WTC11 (cell line): ENCODE measurements at regions not wholly inside any gene's neighbourhood (a gene's known extent, or its start where the extent isn't known, plus 50 kb on each side); places are given as distances from the start of the nearest gene placed in this dataset.

ENCODE experiments used
- ATAC-seq: fragments of 200-7000 bp; cut with Tn5 transposase; 2 replicates; pipeline ENCODE4 v1.10.0; 2021; ENCODE audit warnings: mild to moderate bottlenecking, moderate library complexity
- CTCF ChIA-PET: fragments of 300-600 bp; sonication (Branson Sonifier 250); formaldehyde crosslinking; loops from one replicate; lab custom pipeline; 2021; ENCODE audit warnings: antibody characterized with exemption; lab: Charles Lee
- POLR2A ChIA-PET: fragments of 350-600 bp; sonication (Branson Sonifier 250); formaldehyde crosslinking; loops from one replicate; lab custom pipeline; 2021; ENCODE audit warnings: antibody characterized with exemption; lab: Charles Lee
- DNase-seq: peaks from one replicate; pipeline ENCODE4 v3.0.0; 2021; ENCODE audit warnings: low spot score
- H3K27ac Mint-ChIP-seq: 2 replicates; pipeline ENCODE4 v1.8.0; 2021; ENCODE audit warnings: mixed read lengths
- H3K27me3 Mint-ChIP-seq: 2 replicates; pipeline ENCODE4 v1.8.0; 2021; ENCODE audit warnings: low read depth, mild to moderate bottlenecking, moderate library complexity, mixed read lengths
- H3K36me3 Mint-ChIP-seq: 2 replicates; pipeline ENCODE4 v1.8.0; 2021; ENCODE audit warnings: mixed read lengths
- H3K4me1 Mint-ChIP-seq: 2 replicates; pipeline ENCODE4 v1.8.0; 2022; ENCODE audit warnings: mixed read lengths
- H3K4me3 Mint-ChIP-seq: 2 replicates; pipeline ENCODE4 v1.8.0; 2021; ENCODE audit warnings: mild to moderate bottlenecking, moderate library complexity, mixed read lengths
- H3K9me3 Mint-ChIP-seq: 2 replicates; pipeline ENCODE4 v1.8.0; 2021; ENCODE audit warnings: mixed read lengths
- ATF1 ChIP-seq: sonication (generic); formaldehyde crosslinking; IDR thresholded peaks from 2 replicates; pipeline ENCODE4 v1.8.1; 2023; ENCODE audit warnings: mild to moderate bottlenecking, moderate library complexity, missing genetic modification reagents
- CDX4 ChIP-seq: fragments of 250-450 bp; sonication (Bioruptor Pico); IDR thresholded peaks from 2 replicates; pipeline ENCODE4 v1.9.0; 2021; ENCODE audit warnings: moderate library complexity, mild to moderate bottlenecking, inconsistent platforms, borderline replicate concordance
- CREM ChIP-seq: sonication (generic); formaldehyde crosslinking; IDR thresholded peaks from 2 replicates; pipeline ENCODE4 v1.8.1; 2022; ENCODE audit warnings: mild to moderate bottlenecking, missing genetic modification reagents, moderate library complexity
- FOXJ3 ChIP-seq: sonication (generic); formaldehyde crosslinking; IDR thresholded peaks from 2 replicates; pipeline ENCODE4 v1.9.0; 2021; ENCODE audit warnings: missing genetic modification reagents, mild to moderate bottlenecking, borderline replicate concordance
- FOXK1 ChIP-seq: sonication (generic); formaldehyde crosslinking; IDR thresholded peaks from 2 replicates; pipeline ENCODE4 v1.8.0; 2022; ENCODE audit warnings: mild to moderate bottlenecking, moderate library complexity, missing genetic modification reagents
- GABPB1 ChIP-seq: sonication (generic); formaldehyde crosslinking; IDR thresholded peaks from 2 replicates; pipeline ENCODE4 v1.8.1; 2023; ENCODE audit warnings: mild to moderate bottlenecking, missing genetic modification reagents
- GRHL2 ChIP-seq: fragments of 250-450 bp; sonication (Bioruptor Pico); IDR thresholded peaks from 2 replicates; pipeline ENCODE4 v1.8.0; 2022; ENCODE audit warnings: mild to moderate bottlenecking, moderate library complexity; ENCODE audit not compliant: insufficient replicate concordance, severe bottlenecking
- HMGA2 ChIP-seq: fragments of 250-450 bp; sonication (Bioruptor Pico); IDR thresholded peaks from 2 replicates; pipeline ENCODE4 v1.4.0; 2021; ENCODE audit warnings: mild to moderate bottlenecking, moderate library complexity
- IRF2 ChIP-seq: sonication (generic); formaldehyde crosslinking; IDR thresholded peaks from 2 replicates; pipeline ENCODE4 v1.8.0; 2022; ENCODE audit warnings: low read depth, missing genetic modification reagents, borderline replicate concordance
- JUN ChIP-seq: sonication (generic); formaldehyde crosslinking; IDR thresholded peaks from 2 replicates; pipeline ENCODE4 v1.8.0; 2023; ENCODE audit warnings: mild to moderate bottlenecking, missing genetic modification reagents
- MAX ChIP-seq: sonication (generic); formaldehyde crosslinking; IDR thresholded peaks from 2 replicates; pipeline ENCODE4 v1.8.0; 2022; ENCODE audit warnings: mild to moderate bottlenecking, missing genetic modification reagents
- NFE2L1 ChIP-seq: sonication (generic); formaldehyde crosslinking; IDR thresholded peaks from 2 replicates; pipeline ENCODE4 v1.8.1; 2023; ENCODE audit warnings: missing genetic modification reagents
- PRDM15 ChIP-seq: sonication (generic); formaldehyde crosslinking; IDR thresholded peaks from 2 replicates; pipeline ENCODE4 v1.8.0; 2022; ENCODE audit warnings: missing genetic modification reagents
- STAT6 ChIP-seq: sonication (generic); formaldehyde crosslinking; conservative IDR thresholded peaks from 2 replicates; pipeline ENCODE4 v1.8.1; 2023; ENCODE audit warnings: mild to moderate bottlenecking, low read depth, missing genetic modification reagents, moderate library complexity
- TCF7 ChIP-seq: sonication (generic); formaldehyde crosslinking; IDR thresholded peaks from 2 replicates; pipeline ENCODE4 v1.8.0; 2022; ENCODE audit warnings: mild to moderate bottlenecking, low read depth, missing genetic modification reagents, moderate library complexity
- TP53 ChIP-seq: sonication (generic); formaldehyde crosslinking; IDR thresholded peaks from 2 replicates; pipeline ENCODE4 v1.8.1; 2023; ENCODE audit warnings: mild to moderate bottlenecking, missing genetic modification reagents
- ZBTB43 ChIP-seq: sonication (generic); formaldehyde crosslinking; IDR thresholded peaks from 2 replicates; pipeline ENCODE4 v1.8.1; 2023; ENCODE audit warnings: mild to moderate bottlenecking, missing genetic modification reagents
- ZMAT4 ChIP-seq: fragments of 250-450 bp; sonication (Bioruptor Pico); IDR thresholded peaks from 2 replicates; pipeline ENCODE4 v1.9.0; 2021; ENCODE audit warnings: mild to moderate bottlenecking
- ZNF425 ChIP-seq: fragments of 250-450 bp; sonication (Bioruptor Pico); conservative IDR thresholded peaks from 2 replicates; pipeline ENCODE4 v1.9.0; 2021; ENCODE audit warnings: mild to moderate bottlenecking

GRCh38 chr1:235051521-235051920 lies 77.1 kb downstream of the TOMM20 start (continued):
- TF ChIP-seq ZNF425 (CRISPR knock-in tag) (no peak), FOXK1 (CRISPR knock-in tag) (no peak)

- peak; percentile 80 for ATAC-seq
- H3K4me3 Mint-ChIP-seq: no peak overlapping the region
- POLR2A ChIA-PET: interaction anchor here (0.6 kb wide), 1 partner anchor 50 kb away, joined by 3 read pairs; no protein-coding TSS in a partner anchor
Measured at GRCh38 chr1:235050911-235051360, 77.7 kb downstream of the TOMM20 start.

More at GRCh38 chr1:235050911-235051360, 77.7 kb downstream of the TOMM20 start:
- no peaks in the 10 kb centered on the region for H3K27me3 Mint-ChIP-seq
- H3K4me1 Mint-ChIP-seq: peaks cover 11% of the 10 kb centered on the region
- 0 out of 2 replicates have a peak overlapping the region, but pooled peaks have one; percentile 33 for H3K27ac Mint-ChIP-seq
- no peak for DNase-seq
- no peaks in the 10 kb centered on the region; the same call in 1 of the 2 replicates for H3K9me3 Mint-ChIP-seq
- TF ChIP-seq MAX: no peak
- no peak for TF ChIP-seq PRDM15 (CRISPR knock-in tag)
- TF ChIP-seq CDX4 (CRISPR knock-in tag): no peak
- TF ChIP-seq ATF1: no peak
- TF ChIP-seq GRHL2 (CRISPR knock-in tag): no peak
- no peak for TF ChIP-seq CREM (CRISPR knock-in tag)
- TF ChIP-seq IRF2 (CRISPR knock-in tag): no peak
- no peak for TF ChIP-seq STAT6 (CRISPR knock-in tag)
- no peak for TF ChIP-seq TCF7
- no peak for TF ChIP-seq FOXK1 (CRISPR knock-in tag)
- no peak for TF ChIP-seq JUN (CRISPR knock-in tag)
- no peak for TF ChIP-seq NFE2L1
- TF ChIP-seq GABPB1 (CRISPR knock-in tag): no peak
- TF ChIP-seq ZMAT4 (CRISPR knock-in tag): no peak
- TF ChIP-seq ZBTB43: no peak
- no peak for TF ChIP-seq HMGA2 (CRISPR knock-in tag)
- TF ChIP-seq TP53 (CRISPR knock-in tag): no peak
- no peak for TF ChIP-seq ZNF425 (CRISPR knock-in tag)
- TF ChIP-seq FOXJ3: no peak
- CTCF ChIA-PET: interaction anchor here (1.1 to 1.6 kb wide), 3 partner anchors 33 to 452 kb away, joined by 3 to 6 read pairs (median 5); no protein-coding TSS in a partner anchor
- H3K36me3 Mint-ChIP-seq: no peaks in the 10 kb centered on the region
